AG10803 (cell line): ENCODE measurements at regions not wholly inside any gene's neighbourhood (a gene's known extent, or its start where the extent isn't known, plus 50 kb on each side); places are given as distances from the start of the nearest gene placed in this dataset.

Experiments used
- DNase-seq: peaks from one replicate; pipeline ENCODE4 v3.0.0; 2010; ENCODE audit warnings: low read depth
- H3K4me3 ChIP-seq: 2 replicates; pipeline ENCODE4 v1.5.1; 2011; ENCODE audit warnings: mild to moderate bottlenecking, low read length, control low read depth
- CTCF ChIP-seq: conservative IDR thresholded peaks from 2 replicates; pipeline ENCODE4 v1.5.1; 2011; ENCODE audit warnings: mild to moderate bottlenecking, low read length, control low read depth, inconsistent platforms

DNA sequence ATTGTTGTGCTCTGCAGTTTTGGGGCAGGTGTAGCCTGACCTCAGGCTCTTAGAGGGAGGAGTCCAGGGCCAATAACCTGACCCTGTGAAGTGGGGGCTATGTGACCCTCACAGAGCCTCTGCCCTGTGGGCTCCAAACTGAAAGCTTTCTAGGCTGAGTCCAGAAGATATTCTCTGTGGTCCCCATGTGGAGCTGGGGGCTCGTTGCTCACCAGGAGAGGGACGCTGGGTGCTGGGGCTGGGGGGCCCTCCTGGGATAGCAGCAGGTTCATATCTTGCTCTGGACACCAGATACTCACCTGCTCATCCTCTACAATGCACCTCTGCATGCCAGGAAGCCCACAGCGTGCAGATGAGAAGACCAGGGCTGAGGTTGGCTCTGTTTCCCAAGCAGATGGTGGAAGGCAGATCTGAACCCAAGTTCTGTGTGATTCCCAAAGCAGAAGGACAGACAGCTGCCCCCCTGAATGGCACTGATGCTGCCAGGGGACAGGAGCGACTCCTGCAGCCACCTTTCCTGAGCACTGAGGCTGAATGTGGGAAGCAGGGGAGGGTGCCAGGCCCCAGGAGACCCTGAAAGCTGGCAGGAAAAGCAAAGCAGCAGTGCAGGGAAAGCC lies 1022.0 kb downstream of the TBC1D22A start:
- TF ChIP-seq CTCF: no peak
- DNase-seq: no peak
- no peak overlapping the region for H3K4me3 ChIP-seq

DNA sequence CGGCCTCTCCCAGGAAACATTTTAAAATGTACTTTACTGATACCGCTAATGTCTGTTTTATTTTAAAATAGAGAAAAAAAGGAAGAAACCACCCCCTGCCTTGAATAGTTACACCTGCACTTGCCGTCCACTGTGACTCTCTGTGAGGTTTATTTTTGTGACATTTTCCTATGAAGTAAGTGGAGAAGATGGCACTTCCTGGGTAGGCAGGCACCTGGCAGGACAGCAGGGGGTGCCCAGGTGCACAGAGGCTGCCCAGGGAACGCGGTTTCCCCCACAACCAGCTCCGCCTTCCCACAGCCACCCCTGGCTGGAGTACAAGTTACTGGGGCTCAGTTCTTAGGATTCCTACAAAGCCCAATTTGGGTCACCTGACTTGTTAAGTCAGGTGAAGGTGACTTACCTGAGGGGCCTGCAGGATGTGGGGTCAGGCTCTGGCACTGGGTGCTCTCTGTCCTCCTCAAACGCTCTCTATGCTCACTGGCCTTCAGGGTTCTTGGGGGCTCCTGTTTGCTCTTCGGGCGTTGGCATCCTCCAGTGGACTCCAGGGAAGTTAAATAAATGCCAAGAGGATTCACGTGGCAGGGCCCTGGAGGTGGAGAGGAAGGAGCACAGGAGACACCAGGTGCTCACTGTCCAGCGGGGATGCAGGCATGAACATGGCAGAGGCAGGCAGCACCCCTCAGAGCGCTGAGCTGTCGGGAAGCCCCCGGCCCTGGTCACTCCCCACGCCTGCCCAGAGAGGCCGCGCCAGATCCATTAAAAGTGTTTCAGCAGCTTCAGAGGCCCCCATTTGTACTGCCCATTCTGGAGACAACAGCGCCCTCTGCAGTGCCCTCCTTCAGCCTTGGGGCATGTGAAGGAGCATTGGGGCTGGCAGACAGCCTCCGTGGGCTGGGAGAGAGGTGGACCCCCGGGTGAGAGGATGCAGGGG lies 1021.2 kb downstream of the TBC1D22A start:
- TF ChIP-seq CTCF: no peak
- no peak overlapping the region for H3K4me3 ChIP-seq
- DNase-seq: no peak

DNA sequence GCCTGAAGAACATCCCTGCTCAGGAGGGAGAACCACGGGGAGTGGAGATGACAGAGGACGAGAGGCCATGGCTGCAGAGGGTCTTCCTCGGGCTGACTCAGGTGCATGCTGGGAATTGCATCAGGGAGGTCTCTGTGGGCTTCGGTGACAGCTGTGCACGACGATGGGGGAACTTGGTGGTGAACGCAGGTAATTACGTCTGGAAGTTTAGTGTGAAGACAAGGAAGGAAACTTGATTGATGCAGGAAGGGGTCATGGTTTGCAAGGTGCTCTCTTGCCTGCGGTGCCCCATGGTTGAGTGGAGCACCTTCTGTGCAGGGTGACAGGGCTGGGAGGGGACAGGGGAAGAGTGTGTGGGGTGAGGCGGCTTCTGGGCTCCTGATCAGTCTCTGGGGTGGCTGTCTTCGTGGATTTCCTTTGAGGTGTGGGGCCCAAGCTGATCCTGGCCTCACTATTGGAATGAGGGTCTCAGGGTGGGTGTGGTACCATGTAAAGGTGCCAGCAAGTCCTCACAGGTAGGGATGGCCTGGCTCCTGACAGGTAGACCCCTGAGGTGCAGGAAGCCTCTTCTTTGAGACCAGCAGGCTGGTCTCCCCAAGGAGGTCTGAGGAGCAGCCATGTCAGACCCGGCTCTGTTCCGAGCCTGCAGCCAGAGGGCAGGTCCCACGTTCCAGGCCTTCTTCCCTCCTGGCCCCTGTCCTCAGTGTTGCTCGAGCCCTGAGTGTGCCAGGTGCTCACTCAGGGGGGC lies 1020.1 kb downstream of the TBC1D22A start:
- no peak for TF ChIP-seq CTCF
- H3K4me3 ChIP-seq: no peak overlapping the region
- no peak for DNase-seq

DNA sequence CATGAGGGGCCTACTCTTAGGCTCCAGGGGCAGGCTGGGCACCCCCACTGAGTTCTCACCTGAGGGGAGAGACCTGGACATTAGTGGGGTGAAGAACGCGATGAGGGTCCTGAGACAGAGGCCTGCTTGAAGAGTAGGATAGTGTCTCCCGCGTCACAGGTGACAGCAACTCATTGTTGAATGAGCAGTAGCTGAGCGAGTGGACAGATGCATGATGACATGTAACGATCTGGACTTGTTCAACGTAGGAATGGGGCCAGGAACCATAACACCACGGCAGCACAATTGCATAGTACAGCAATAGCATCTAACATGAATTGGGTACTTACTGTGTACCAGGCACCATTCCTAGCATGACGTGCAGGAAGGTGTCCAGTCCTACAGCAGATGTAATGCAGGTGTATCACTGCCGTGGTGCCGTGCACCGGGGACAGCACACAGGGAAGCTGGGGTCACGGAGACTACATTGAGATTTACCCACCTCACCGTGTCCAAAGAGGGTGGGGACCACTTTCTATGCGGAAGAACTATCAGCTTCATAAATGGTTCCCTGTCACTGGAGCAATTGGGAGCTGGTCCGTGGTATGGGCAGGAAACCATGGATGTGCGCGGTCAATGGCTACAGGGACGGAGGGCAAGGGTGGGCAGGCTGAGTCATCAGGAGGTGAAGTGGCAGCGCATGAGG lies 1019.1 kb downstream of the TBC1D22A start:
- DNase-seq: no peak
- H3K4me3 ChIP-seq: no peak overlapping the region
- TF ChIP-seq CTCF: no peak

GRCh38 chr22:47781024-47781423 lies 1018.6 kb downstream of the TBC1D22A start:
- TF ChIP-seq CTCF: no peak
- no peak overlapping the region for H3K4me3 ChIP-seq
- DNase-seq: no peak

GRCh38 chr22:47780281-47780875 lies 1017.9 kb downstream of the TBC1D22A start:
- TF ChIP-seq CTCF: no peak
- no peak for DNase-seq

More at GRCh38 chr22:47780281-47780875, 1017.9 kb downstream of the TBC1D22A start:
- H3K4me3 ChIP-seq: no peak overlapping the region
